ENCODE measurements at regions not wholly inside any gene's neighbourhood (a gene's known extent, or its start where the extent isn't known, plus 50 kb on each side); places are given as distances from the start of the nearest gene placed in this dataset.

GRCh38 chr20:11108102-11108810 lies 434.5 kb upstream of the JAG1 start:
- ATAC-seq (ENCODE audit: low FRiP score) = no peak
- no peak for DNase-seq (ENCODE audit: low spot score)
- no peak for TF ChIP-seq CTCF (IDR thresholded peaks at IDR 0.05)

- no peak for TF ChIP-seq CTCF (IDR thresholded peaks at IDR 0.05)
- DNase-seq (ENCODE audit: low spot score) = no peak
- ATAC-seq (ENCODE audit: low FRiP score) = no peak
Measured at GRCh38 chr20:11110535-11110934, 436.7 kb upstream of the JAG1 start.

GRCh38 chr20:11111191-11111590 lies 437.4 kb upstream of the JAG1 start:
- DNase-seq (ENCODE audit: low spot score) (no peak), ATAC-seq (ENCODE audit: low FRiP score) (no peak)
- TF ChIP-seq CTCF (IDR thresholded peaks at IDR 0.05) = no peak

- TF ChIP-seq CTCF (IDR thresholded peaks at IDR 0.05) = no peak
- ATAC-seq (ENCODE audit: low FRiP score) (no peak), DNase-seq (ENCODE audit: low spot score) (no peak)
Measured at GRCh38 chr20:11112832-11113231, 439.0 kb upstream of the JAG1 start.

GRCh38 chr20:11114382-11114781 lies 440.6 kb upstream of the JAG1 start:
- no peak for TF ChIP-seq CTCF (IDR thresholded peaks at IDR 0.05)
- DNase-seq (ENCODE audit: low spot score) = no peak
- ATAC-seq (ENCODE audit: low FRiP score) = no peak

- TF ChIP-seq CTCF (IDR thresholded peaks at IDR 0.05) = no peak
- ATAC-seq (ENCODE audit: low FRiP score) (no peak), DNase-seq (ENCODE audit: low spot score) (no peak)
Measured at GRCh38 chr20:11117808-11118528, 444.2 kb upstream of the JAG1 start.

Data from omental fat pad (tissue), 3 donors.